ENCODE measurements at regions not wholly inside any gene's neighbourhood (a gene's known extent, or its start where the extent isn't known, plus 50 kb on each side); places are given as distances from the start of the nearest gene placed in this dataset.
A peak's percentile ranks its signal among the peaks of the same experiment; 100 is the strongest.

DNA sequence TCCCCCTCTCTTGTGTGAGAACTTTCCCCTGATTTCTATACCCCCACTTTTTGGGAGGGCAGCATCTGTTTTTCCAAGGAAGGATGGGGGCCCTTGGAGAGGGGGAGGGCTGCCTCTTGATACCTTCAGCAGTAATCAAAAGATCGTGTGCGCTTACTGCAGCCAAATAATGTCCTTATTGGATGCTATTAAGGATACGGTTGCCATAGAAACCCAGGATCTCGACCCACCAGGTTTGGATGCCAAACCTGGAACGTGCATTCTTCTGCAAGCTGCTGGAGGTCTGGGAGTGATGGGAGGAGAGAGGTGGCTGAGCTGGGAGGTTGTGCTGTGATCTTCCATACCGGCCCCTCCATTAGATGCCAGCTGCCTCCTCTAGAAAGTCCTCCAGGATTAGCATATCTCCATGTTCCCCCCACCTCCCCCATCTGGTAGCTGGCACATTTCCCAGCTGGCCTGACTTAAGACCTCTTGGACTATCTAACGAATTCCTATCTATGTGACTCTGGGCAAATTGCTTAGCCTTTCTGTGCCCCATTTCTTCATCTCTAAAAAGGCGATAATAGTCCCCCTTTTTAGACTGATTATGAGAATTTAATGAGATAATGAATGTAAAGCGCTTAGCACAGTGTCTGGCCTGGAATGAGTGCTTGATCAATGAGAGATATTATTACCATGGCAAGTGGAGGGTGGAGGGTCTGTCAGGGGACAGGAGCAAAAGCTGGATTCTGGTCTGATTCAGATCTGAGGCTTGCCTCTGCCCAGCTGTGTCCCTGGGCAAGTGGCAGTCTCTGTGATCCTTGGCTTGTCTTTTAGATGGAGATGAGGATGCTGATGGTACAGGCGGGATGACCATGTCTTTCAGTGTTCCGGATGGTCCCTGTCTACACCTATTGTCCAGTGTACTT is 78.5 kb upstream of the PCBD1 start:
- RAD21 ChIA-PET (ENCODE audit: low non-redundant PET in 1 of 2, low total read pairs in 2 of 2, uncharacterized antibody in 2 of 2, unreplicated experiment in 2 of 2) = no interaction called here
- no peak for ATAC-seq
- BruUV-seq (replicated peaks) = no TSS peak

DNA sequence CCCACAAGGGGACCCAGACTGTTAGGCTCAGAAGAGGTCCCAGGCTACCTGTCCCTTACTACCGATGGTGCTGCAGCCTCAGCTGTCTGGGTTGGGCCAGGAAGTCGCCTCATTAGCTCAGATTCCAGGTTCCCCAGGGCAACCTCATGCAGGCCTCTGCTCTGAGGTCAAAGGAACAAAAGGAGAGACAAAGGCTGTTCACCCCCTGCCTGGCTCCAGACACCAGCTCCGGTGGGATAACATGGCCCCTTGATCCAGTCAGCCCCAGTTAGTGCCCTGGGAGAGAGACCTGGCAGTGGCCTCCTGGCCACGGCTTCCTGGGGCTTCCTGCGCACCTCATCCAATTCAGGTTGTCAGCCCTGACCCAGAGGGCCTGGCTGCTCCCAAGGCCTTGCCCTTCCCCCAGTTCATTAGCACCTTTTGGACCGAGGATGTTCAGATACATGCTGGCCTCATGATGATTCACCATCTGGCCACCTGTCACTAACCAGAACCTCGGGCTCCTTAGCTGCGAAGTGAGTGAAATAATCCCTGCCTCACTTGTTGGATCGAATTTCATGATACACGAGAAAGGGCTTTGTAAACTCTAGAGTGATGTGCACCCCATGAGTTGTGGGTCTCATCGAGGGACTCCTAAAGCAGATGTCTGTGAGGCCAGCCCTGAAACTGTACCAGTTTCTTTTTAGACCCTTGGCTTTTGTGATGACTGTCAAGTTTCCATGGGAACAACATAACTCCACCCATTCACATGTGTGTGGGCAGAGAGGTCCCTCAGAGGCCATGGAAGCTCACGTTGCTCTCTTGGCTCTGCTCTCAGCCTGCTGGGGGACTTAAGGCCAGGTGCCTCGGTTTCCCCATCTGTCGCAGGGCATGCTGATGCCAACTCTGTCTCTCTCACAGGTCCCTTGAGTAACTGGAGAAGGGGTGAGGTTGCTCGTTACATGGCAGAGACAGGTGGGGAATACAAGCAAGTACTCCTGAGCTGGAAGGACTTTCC is 79.5 kb upstream of the PCBD1 start:
- Histone ChIP-seq H3K27ac (ENCODE audit: low read depth, low read length) (no peak overlapping the region), H3K79me2 (ENCODE audit: insufficient read depth, low read length) (no peaks in the 10 kb centered on the region), H3K9ac (ENCODE audit: low read length) (no peak overlapping the region), H3K9me2 (ENCODE audit: insufficient read depth) (no peaks in the 10 kb centered on the region), H4K20me1 (ENCODE audit: insufficient read depth) (no peaks in the 10 kb centered on the region), H3K36me3 (ENCODE audit: control insufficient read depth in 1 of 2, insufficient read depth in 2 of 2, low read length in 2 of 2) (no peaks in the 10 kb centered on the region), H3K9me3 (ENCODE audit: control insufficient read depth in 1 of 2, insufficient read depth in 1 of 2, low read depth in 1 of 2, low read length in 2 of 2) (no peaks in the 10 kb centered on the region), H3K4me1 (ENCODE audit: control insufficient read depth in 1 of 2, insufficient read depth in 2 of 2, low read length in 2 of 2) (peaks cover 3 to 10% of the 10 kb centered on the region in 2 experiments; a peak in 3 of 4 replicates), H3K27me3 (ENCODE audit: insufficient read depth, low read length) (peaks cover 12% of the 10 kb centered on the region), H3K4me2 (ENCODE audit: low read length) (peak overlapping the region; percentile 32; the same call in 1 of the 2 replicates), H2AFZ (ENCODE audit: low read depth, low read length, poor library complexity, severe bottlenecking) (no peak overlapping the region), H3K4me3 (replicated peaks in 1 of 2; ENCODE audit: low read depth in 1 of 2, low read length in 2 of 2) (no peak overlapping the region)
- POLR2A ChIA-PET = no interaction called here
- DNase-seq (ENCODE audit: low read depth, low spot score) = no peak
- intact Hi-C loops (cut with micrococcal nuclease) = no loop called here
- ATAC-seq = 0 out of 2 replicates have a peak, but pooled peaks have one; percentile 36
- no peak for TF ChIP-seq EZH2phosphoT487 (IDR thresholded peaks at IDR 0.05; ENCODE audit: borderline replicate concordance)
- TF ChIP-seq FOSL1 (IDR thresholded peaks at IDR 0.05; ENCODE audit: low read depth) = no peak
- no peak for TF ChIP-seq CBX3 (IDR thresholded peaks at IDR 0.05; ENCODE audit: low read depth)
- no peak for TF ChIP-seq SRF (IDR thresholded peaks at IDR 0.05; ENCODE audit: low read depth)
- no peak for TF ChIP-seq SP1 (IDR thresholded peaks at IDR 0.05; ENCODE audit: low read depth)
- TF ChIP-seq TCF7L2 (IDR thresholded peaks at IDR 0.05; ENCODE audit: borderline replicate concordance, extremely low read depth, insufficient read depth, insufficient read length) = no peak
- TF ChIP-seq, protein P1, sequence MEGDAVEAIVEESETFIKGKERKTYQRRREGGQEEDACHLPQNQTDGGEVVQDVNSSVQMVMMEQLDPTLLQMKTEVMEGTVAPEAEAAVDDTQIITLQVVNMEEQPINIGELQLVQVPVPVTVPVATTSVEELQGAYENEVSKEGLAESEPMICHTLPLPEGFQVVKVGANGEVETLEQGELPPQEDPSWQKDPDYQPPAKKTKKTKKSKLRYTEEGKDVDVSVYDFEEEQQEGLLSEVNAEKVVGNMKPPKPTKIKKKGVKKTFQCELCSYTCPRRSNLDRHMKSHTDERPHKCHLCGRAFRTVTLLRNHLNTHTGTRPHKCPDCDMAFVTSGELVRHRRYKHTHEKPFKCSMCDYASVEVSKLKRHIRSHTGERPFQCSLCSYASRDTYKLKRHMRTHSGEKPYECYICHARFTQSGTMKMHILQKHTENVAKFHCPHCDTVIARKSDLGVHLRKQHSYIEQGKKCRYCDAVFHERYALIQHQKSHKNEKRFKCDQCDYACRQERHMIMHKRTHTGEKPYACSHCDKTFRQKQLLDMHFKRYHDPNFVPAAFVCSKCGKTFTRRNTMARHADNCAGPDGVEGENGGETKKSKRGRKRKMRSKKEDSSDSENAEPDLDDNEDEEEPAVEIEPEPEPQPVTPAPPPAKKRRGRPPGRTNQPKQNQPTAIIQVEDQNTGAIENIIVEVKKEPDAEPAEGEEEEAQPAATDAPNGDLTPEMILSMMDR (IDR thresholded peaks at IDR 0.05 in 2 of 3, conservative IDR thresholded peaks at IDR 0.05 in 1 of 3; ENCODE audit: borderline replicate concordance in 1 of 3, insufficient read depth in 1 of 3, low read depth in 2 of 3, low read length in 2 of 3) = no peak
- TF ChIP-seq, protein P2, sequence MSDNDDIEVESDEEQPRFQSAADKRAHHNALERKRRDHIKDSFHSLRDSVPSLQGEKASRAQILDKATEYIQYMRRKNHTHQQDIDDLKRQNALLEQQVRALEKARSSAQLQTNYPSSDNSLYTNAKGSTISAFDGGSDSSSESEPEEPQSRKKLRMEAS (IDR thresholded peaks at IDR 0.05) = no peak
- no peak for TF ChIP-seq ZFX (IDR thresholded peaks at IDR 0.05)
- no peak for TF ChIP-seq CEBPB (IDR thresholded peaks at IDR 0.05; ENCODE audit: low read depth)
- RAD21 ChIA-PET (ENCODE audit: low non-redundant PET in 1 of 2, low total read pairs in 2 of 2, uncharacterized antibody in 2 of 2, unreplicated experiment in 2 of 2) = no interaction called here
- no TSS peak for BruUV-seq (replicated peaks)
- CTCF ChIA-PET = no interaction called here

More for the DNA sequence above, 78.5 kb upstream of the PCBD1 start:
- no peak overlapping the region for H3K27ac ChIP-seq (ENCODE audit: low read depth, low read length)
- H3K4me2 ChIP-seq (ENCODE audit: low read length) = no peak overlapping the region
- no peaks in the 10 kb centered on the region for H3K36me3 ChIP-seq (ENCODE audit: control insufficient read depth in 1 of 2, insufficient read depth in 2 of 2, low read length in 2 of 2)
- H2AFZ ChIP-seq (ENCODE audit: low read depth, low read length, poor library complexity, severe bottlenecking) = no peak overlapping the region
- ChIA-PET CTCF (no interaction called here), POLR2A (no interaction called here)
- H3K27me3 ChIP-seq (ENCODE audit: insufficient read depth, low read length) = peaks cover 14% of the 10 kb centered on the region
- TF ChIP-seq SRF (IDR thresholded peaks at IDR 0.05; ENCODE audit: low read depth) = no peak
- no peaks in the 10 kb centered on the region for H3K79me2 ChIP-seq (ENCODE audit: insufficient read depth, low read length)
- H3K4me3 ChIP-seq (replicated peaks in 1 of 2; ENCODE audit: low read depth in 1 of 2, low read length in 2 of 2) = no peak overlapping the region
- no peaks in the 10 kb centered on the region for H3K9me2 ChIP-seq (ENCODE audit: insufficient read depth)
- peaks cover 3 to 10% of the 10 kb centered on the region in 2 experiments; a peak in 3 of 4 replicates for H3K4me1 ChIP-seq (ENCODE audit: control insufficient read depth in 1 of 2, insufficient read depth in 2 of 2, low read length in 2 of 2)
- H3K9me3 ChIP-seq (ENCODE audit: control insufficient read depth in 1 of 2, insufficient read depth in 1 of 2, low read depth in 1 of 2, low read length in 2 of 2) = no peaks in the 10 kb centered on the region
- intact Hi-C loops (cut with micrococcal nuclease) = no loop called here
- H3K9ac ChIP-seq (ENCODE audit: low read length) = no peak overlapping the region
- H4K20me1 ChIP-seq (ENCODE audit: insufficient read depth) = no peaks in the 10 kb centered on the region
- DNase-seq (ENCODE audit: low read depth, low spot score) = no peak

All from HCT116 (cell line).